ENCODE measurements at regions not wholly inside any gene's neighbourhood (a gene's known extent, or its start where the extent isn't known, plus 50 kb on each side); places are given as distances from the start of the nearest gene placed in this dataset.

- DNase-seq, result no peak
These were observed 553.3 kb downstream of the BNC2 start for GRCh38 chr9:16316911-16317817.

GRCh38 chr9:16318516-16319060 is 551.9 kb downstream of the BNC2 start:
- no peak for DNase-seq

GRCh38 chr9:16319646-16320045 is 550.8 kb downstream of the BNC2 start:
- DNase-seq, result no peak

GRCh38 chr9:16320338-16320902 is 550.0 kb downstream of the BNC2 start:
- DNase-seq, result no peak

- no peak for DNase-seq
These were observed 548.9 kb downstream of the BNC2 start for GRCh38 chr9:16321461-16322119.

- no peak for DNase-seq
These were observed 547.6 kb downstream of the BNC2 start for GRCh38 chr9:16322849-16323248.

- DNase-seq, result no peak
These were observed 544.5 kb downstream of the BNC2 start for GRCh38 chr9:16325966-16326365.

GRCh38 chr9:16328349-16328748 is 542.1 kb downstream of the BNC2 start:
- no peak for DNase-seq

GRCh38 chr9:16329671-16330113 is 540.8 kb downstream of the BNC2 start:
- no peak for DNase-seq

- DNase-seq, result no peak
These were observed 539.4 kb downstream of the BNC2 start for GRCh38 chr9:16331031-16331430.

- DNase-seq, result no peak
These were observed 538.9 kb downstream of the BNC2 start for GRCh38 chr9:16331527-16331926.

- no peak for DNase-seq
These were observed 536.8 kb downstream of the BNC2 start for GRCh38 chr9:16333691-16334090.

- DNase-seq, result no peak
These were observed 534.5 kb downstream of the BNC2 start for GRCh38 chr9:16335788-16336580.

- DNase-seq, result no peak
These were observed 533.6 kb downstream of the BNC2 start for GRCh38 chr9:16336833-16337232.

GRCh38 chr9:16337322-16338029 is 533.0 kb downstream of the BNC2 start:
- DNase-seq, result no peak

- DNase-seq, result no peak
These were observed 529.3 kb downstream of the BNC2 start for GRCh38 chr9:16341177-16341576.

- no peak for DNase-seq
These were observed 528.0 kb downstream of the BNC2 start for GRCh38 chr9:16342246-16343020.

GRCh38 chr9:16343249-16344237 is 526.9 kb downstream of the BNC2 start:
- peak; percentile 5 for DNase-seq

GRCh38 chr9:16344343-16344742 is 526.1 kb downstream of the BNC2 start:
- no peak for DNase-seq

GRCh38 chr9:16345902-16346301 is 524.6 kb downstream of the BNC2 start:
- no peak for DNase-seq

Data from DMS79 treated with DMSO at 0.1 percent for 48 hours (cell line).